HCT116 (cell line): ENCODE measurements at regions not wholly inside any gene's neighbourhood (a gene's known extent, or its start where the extent isn't known, plus 50 kb on each side); places are given as distances from the start of the nearest gene placed in this dataset.

Experiments used
- ATAC-seq: fragments of 200-7000 bp; cut with Tn5 transposase; 2 replicates; pipeline ENCODE4 v1.9.1; 2020; ENCODE audit warnings: mild to moderate bottlenecking, moderate library complexity
- BruUV-seq: library from RNA; stranded (reverse); fragments of 400-500 nt; replicated peaks from 2 replicates; lab custom pipeline; 2021; lab: Mats Ljungman, UMichigan
- CTCF ChIA-PET: fragments of 300-600 bp; sonication (Branson Sonifier 250); formaldehyde crosslinking; loops from one replicate; lab custom pipeline; 2021; ENCODE audit warnings: antibody characterized with exemption; lab: Charles Lee
- POLR2A ChIA-PET: fragments of 300-600, 350-600 bp; sonication (Branson Sonifier 250); formaldehyde crosslinking; loops from one replicate; lab custom pipeline; 2021; ENCODE audit warnings: antibody characterized with exemption; lab: Charles Lee
- RAD21 ChIA-PET, 2 experiments: fragments of 300-600 bp; sonication (Branson Sonifier 250); formaldehyde crosslinking; loops; one replicate each; lab custom pipeline; 2023; ENCODE audit warnings: low total read pairs in 2 of 2; ENCODE audit not compliant: uncharacterized antibody in 2 of 2, unreplicated experiment in 2 of 2, low non-redundant PET in 1 of 2; lab: Charles Lee
- DNase-seq: peaks from one replicate; pipeline ENCODE4 v3.0.0-alpha.2; 2010; ENCODE audit warnings: low read depth, low spot score
- H2AFZ ChIP-seq: fragments of 200-600 bp; shearing (Covaris generic), sonication (generic); 2 replicates; pipeline ENCODE4 v1.6.1; 2017; ENCODE audit warnings: low read depth, mixed run types, mixed read lengths, antibody characterized with exemption, low read length; ENCODE audit not compliant: poor library complexity, severe bottlenecking
- H3K27ac ChIP-seq: 2 replicates; pipeline ENCODE4 v1.5.1; 2012; ENCODE audit warnings: low read depth, low read length
- H3K27me3 ChIP-seq: fragments of 200-600 bp; sonication (generic); 2 replicates; pipeline ENCODE4 v1.6.1; 2016; ENCODE audit warnings: mixed run types, low read length, mixed read lengths; ENCODE audit not compliant: insufficient read depth
- H3K36me3 ChIP-seq, 2 experiments: fragments of 200-500 bp in 1 of 2; fragments of 200-600 bp in 1 of 2; sonication (Bioruptor generic) in 1 of 2; sonication (generic) in 1 of 2; 2 replicates each; pipeline versions ENCODE4 v1.5.1 to v1.6.1; 2014 to 2016; ENCODE audit warnings: low read length in 2 of 2, inconsistent platforms in 1 of 2, mixed read lengths in 1 of 2, mixed run types in 1 of 2; ENCODE audit not compliant: insufficient read depth in 2 of 2, control insufficient read depth in 1 of 2
- H3K4me1 ChIP-seq, 2 experiments: fragments of 200-600 bp in 1 of 2; sonication (generic) in 1 of 2; 2 replicates each; pipeline versions ENCODE4 v1.5.1 to v1.6.1; 2012 to 2017; ENCODE audit warnings: low read length in 2 of 2, inconsistent platforms in 1 of 2, mild to moderate bottlenecking in 1 of 2, mixed read lengths in 1 of 2, mixed run types in 1 of 2, moderate library complexity in 1 of 2; ENCODE audit not compliant: insufficient read depth in 2 of 2, control insufficient read depth in 1 of 2
- H3K4me2 ChIP-seq: fragments of 200-600 bp; sonication (generic); 2 replicates; pipeline ENCODE4 v1.6.1; 2017; ENCODE audit warnings: mixed run types, low read length, mixed read lengths
- H3K4me3 ChIP-seq, 2 experiments: fragments of 200-600 bp in 1 of 2; sonication (generic) in 1 of 2; replicated peaks in 1 of 2; 2 replicates each; pipeline ENCODE4 v1.5.1; 2011 to 2016; ENCODE audit warnings: low read length in 2 of 2, control low read depth in 1 of 2, low read depth in 1 of 2, mild to moderate bottlenecking in 1 of 2, mixed read lengths in 1 of 2, mixed run types in 1 of 2
- H3K79me2 ChIP-seq: fragments of 200-600 bp; sonication (generic); 2 replicates; pipeline ENCODE4 v1.6.1; 2017; ENCODE audit warnings: mild to moderate bottlenecking, mixed run types, low read length, moderate library complexity, mixed read lengths; ENCODE audit not compliant: insufficient read depth
- H3K9ac ChIP-seq: fragments of 200-600 bp; sonication (generic); 2 replicates; pipeline ENCODE4 v1.6.1; 2016; ENCODE audit warnings: low read length, mixed read lengths
- H3K9me2 ChIP-seq: fragments of 200-600 bp; sonication (generic), shearing (Covaris generic); 2 replicates; pipeline ENCODE4 v1.6.1; 2017; ENCODE audit warnings: mixed run types, mild to moderate bottlenecking, moderate library complexity; ENCODE audit not compliant: insufficient read depth
- H3K9me3 ChIP-seq, 2 experiments: fragments of 200-500 bp in 1 of 2; fragments of 200-600 bp in 1 of 2; sonication (Bioruptor generic) in 1 of 2; sonication (generic) in 1 of 2; 2 replicates each; pipeline ENCODE4 v1.6.1; 2014 to 2017; ENCODE audit warnings: low read length in 2 of 2, mixed read lengths in 2 of 2, inconsistent platforms in 1 of 2, low read depth in 1 of 2, mild to moderate bottlenecking in 1 of 2, mixed run types in 1 of 2, moderate library complexity in 1 of 2; ENCODE audit not compliant: control insufficient read depth in 1 of 2, insufficient read depth in 1 of 2
- H4K20me1 ChIP-seq: fragments of 200-600 bp; sonication (generic), shearing (Covaris generic); 2 replicates; pipeline ENCODE4 v1.6.1; 2017; ENCODE audit warnings: mixed run types, mild to moderate bottlenecking, moderate library complexity; ENCODE audit not compliant: insufficient read depth
- CBX3 ChIP-seq: IDR thresholded peaks from 2 replicates; pipeline ENCODE4 v1.6.1; 2012; ENCODE audit warnings: low read depth
- EGR1 ChIP-seq: IDR thresholded peaks from 2 replicates; pipeline ENCODE4 v1.6.1; 2012; ENCODE audit warnings: low read depth
- ELF1 ChIP-seq: IDR thresholded peaks from 2 replicates; pipeline ENCODE4 v1.6.1; 2012; ENCODE audit warnings: low read depth, borderline replicate concordance
- EZH2 ChIP-seq: fragments of 200-600 bp; sonication (generic); IDR thresholded peaks from 2 replicates; pipeline ENCODE4 v1.6.1; 2017; ENCODE audit warnings: antibody characterized with exemption, mixed run types
- EZH2phosphoT487 ChIP-seq: fragments of 200-600 bp; IDR thresholded peaks from 2 replicates; pipeline ENCODE4 v1.6.1; 2018; ENCODE audit warnings: antibody characterized with exemption, borderline replicate concordance
- FOSL1 ChIP-seq: IDR thresholded peaks from 2 replicates; pipeline ENCODE4 v1.6.1; 2012; ENCODE audit warnings: low read depth
- MAX ChIP-seq: IDR thresholded peaks from 2 replicates; pipeline ENCODE4 v1.6.1; 2012
- POLR2A ChIP-seq: IDR thresholded peaks from 2 replicates; pipeline ENCODE4 v1.7.0; 2011; ENCODE audit warnings: borderline replicate concordance; ENCODE audit not compliant: insufficient read depth, insufficient read length; ENCODE audit errors: extremely low read depth
- RAD21 ChIP-seq: IDR thresholded peaks from 2 replicates; pipeline ENCODE4 v1.6.1; 2012; ENCODE audit warnings: low read depth, mild to moderate bottlenecking
- REST ChIP-seq: IDR thresholded peaks from 2 replicates; pipeline ENCODE4 v1.6.1; 2012; ENCODE audit warnings: low read depth
- SIN3A ChIP-seq: IDR thresholded peaks from 2 replicates; pipeline ENCODE4 v1.6.1; 2012; ENCODE audit warnings: low read depth
- SP1 ChIP-seq: IDR thresholded peaks from 2 replicates; pipeline ENCODE4 v1.6.1; 2012; ENCODE audit warnings: low read depth
- SRF ChIP-seq: IDR thresholded peaks from 2 replicates; pipeline ENCODE4 v1.6.1; 2012; ENCODE audit warnings: low read depth
- TCF7L2 ChIP-seq: IDR thresholded peaks from 2 replicates; pipeline ENCODE4 v1.7.0; 2011; ENCODE audit warnings: borderline replicate concordance, inconsistent platforms; ENCODE audit not compliant: insufficient read depth, insufficient read length; ENCODE audit errors: extremely low read depth
- YY1 ChIP-seq: IDR thresholded peaks from 2 replicates; pipeline ENCODE4 v1.6.1; 2011; ENCODE audit warnings: low read length, low read depth, moderate library complexity, mild to moderate bottlenecking; ENCODE audit not compliant: insufficient replicate concordance; ENCODE audit errors: extremely low read depth
- ZNF274 ChIP-seq: fragments of 200-500 bp; sonication (Bioruptor generic); IDR thresholded peaks from 2 replicates; pipeline ENCODE4 v1.6.1; 2014; ENCODE audit warnings: mild to moderate bottlenecking, low read depth, low read length, inconsistent platforms
- intact Hi-C: fragments of 100-400 bp; cut with micrococcal nuclease; formaldehyde crosslinking; loops from 2 replicates; pipeline ENCODE4 v1.10.0; 2022
- TF ChIP-seq, protein P1 (sequence below), 3 experiments: fragments of 200-600 bp in 1 of 3; sonication (generic) in 1 of 3; IDR thresholded peaks in 2 of 3; conservative IDR thresholded peaks in 1 of 3; 2 replicates each; pipeline ENCODE4 v1.5.1; 2012 to 2017; ENCODE audit warnings: low read depth in 2 of 3, low read length in 2 of 3, antibody characterized with exemption in 1 of 3, borderline replicate concordance in 1 of 3, control low read depth in 1 of 3, mild to moderate bottlenecking in 1 of 3, mixed read lengths in 1 of 3, mixed run types in 1 of 3, moderate library complexity in 1 of 3; ENCODE audit not compliant: insufficient read depth in 1 of 3
- TF ChIP-seq, protein P2 (sequence below): IDR thresholded peaks from 2 replicates; pipeline ENCODE4 v1.6.1; 2012

DNA sequence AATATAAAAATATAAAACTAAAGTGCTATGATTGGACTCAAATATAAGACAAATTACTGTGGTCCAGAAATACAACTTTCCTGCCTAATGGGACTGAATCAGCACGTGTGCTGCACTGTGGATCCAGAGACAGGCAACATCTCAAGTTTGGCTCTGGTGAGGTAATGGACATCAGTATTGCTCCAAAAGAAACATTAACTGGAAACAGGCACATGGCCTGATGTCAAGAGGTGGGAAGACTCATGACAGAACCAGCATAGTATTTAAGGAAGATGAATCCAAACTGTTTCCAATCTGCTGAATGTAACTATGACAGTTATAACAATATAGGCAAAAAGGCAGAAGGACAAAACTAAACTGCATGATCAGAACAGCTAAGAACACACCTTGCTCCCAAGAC lies 354.6 kb downstream of the FSIP2 start:
- Histone ChIP-seq H3K4me3 (no peak overlapping the region), H3K4me2 (no peak overlapping the region), H3K36me3 (no peaks in the 10 kb centered on the region), H3K27ac (no peak overlapping the region), H4K20me1 (no peaks in the 10 kb centered on the region), H3K27me3 (no peaks in the 10 kb centered on the region), H3K9me2 (no peaks in the 10 kb centered on the region), H3K9ac (no peak overlapping the region), H3K9me3 (no peaks in the 10 kb centered on the region), H3K79me2 (no peaks in the 10 kb centered on the region), H3K4me1 (no peaks in the 10 kb centered on the region), H2AFZ (no peak overlapping the region)
- DNase-seq (no peak), ATAC-seq (no peak)
- CTCF ChIA-PET = no interaction called here
- intact Hi-C loops = no loop called here
- RAD21 ChIA-PET = no interaction called here
- no TSS peak for BruUV-seq
- POLR2A ChIA-PET = no interaction called here
- TF ChIP-seq SIN3A = no peak
- TF ChIP-seq EZH2phosphoT487 = no peak
- no peak for TF ChIP-seq RAD21
- TF ChIP-seq, protein P1, sequence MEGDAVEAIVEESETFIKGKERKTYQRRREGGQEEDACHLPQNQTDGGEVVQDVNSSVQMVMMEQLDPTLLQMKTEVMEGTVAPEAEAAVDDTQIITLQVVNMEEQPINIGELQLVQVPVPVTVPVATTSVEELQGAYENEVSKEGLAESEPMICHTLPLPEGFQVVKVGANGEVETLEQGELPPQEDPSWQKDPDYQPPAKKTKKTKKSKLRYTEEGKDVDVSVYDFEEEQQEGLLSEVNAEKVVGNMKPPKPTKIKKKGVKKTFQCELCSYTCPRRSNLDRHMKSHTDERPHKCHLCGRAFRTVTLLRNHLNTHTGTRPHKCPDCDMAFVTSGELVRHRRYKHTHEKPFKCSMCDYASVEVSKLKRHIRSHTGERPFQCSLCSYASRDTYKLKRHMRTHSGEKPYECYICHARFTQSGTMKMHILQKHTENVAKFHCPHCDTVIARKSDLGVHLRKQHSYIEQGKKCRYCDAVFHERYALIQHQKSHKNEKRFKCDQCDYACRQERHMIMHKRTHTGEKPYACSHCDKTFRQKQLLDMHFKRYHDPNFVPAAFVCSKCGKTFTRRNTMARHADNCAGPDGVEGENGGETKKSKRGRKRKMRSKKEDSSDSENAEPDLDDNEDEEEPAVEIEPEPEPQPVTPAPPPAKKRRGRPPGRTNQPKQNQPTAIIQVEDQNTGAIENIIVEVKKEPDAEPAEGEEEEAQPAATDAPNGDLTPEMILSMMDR (IDR thresholded peaks at IDR 0.05 in 2 of 3, conservative IDR thresholded peaks at IDR 0.05 in 1 of 3; ENCODE audit: borderline replicate concordance in 1 of 3, insufficient read depth in 1 of 3, low read depth in 2 of 3, low read length in 2 of 3) = no peak
- TF ChIP-seq MAX = no peak
- no peak for TF ChIP-seq ZNF274
- no peak for TF ChIP-seq FOSL1
- TF ChIP-seq CBX3 = no peak
- TF ChIP-seq REST = no peak
- TF ChIP-seq POLR2A = no peak
- TF ChIP-seq SRF = no peak
- no peak for TF ChIP-seq EGR1
- TF ChIP-seq TCF7L2 = no peak
- TF ChIP-seq, protein P2, sequence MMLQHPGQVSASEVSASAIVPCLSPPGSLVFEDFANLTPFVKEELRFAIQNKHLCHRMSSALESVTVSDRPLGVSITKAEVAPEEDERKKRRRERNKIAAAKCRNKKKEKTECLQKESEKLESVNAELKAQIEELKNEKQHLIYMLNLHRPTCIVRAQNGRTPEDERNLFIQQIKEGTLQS = no peak
- no peak for TF ChIP-seq YY1
- no peak for TF ChIP-seq ELF1
- no peak for TF ChIP-seq EZH2
- no peak for TF ChIP-seq SP1
